HepG2 (cell line): ENCODE measurements at regions not wholly inside any gene's neighbourhood (a gene's known extent, or its start where the extent isn't known, plus 50 kb on each side); places are given as distances from the start of the nearest gene placed in this dataset.

Experiments used
- ASH2L ChIP-seq: fragments of 300-600, 200-600 bp; sonication (generic); IDR thresholded peaks from 2 replicates; pipeline ENCODE4 v1.7.0; 2017; ENCODE audit warnings: low read depth, mild to moderate bottlenecking, moderate library complexity, mixed read lengths, low read length; ENCODE audit not compliant: insufficient read length
- CHCHD3 ChIP-seq: sonication (generic); formaldehyde crosslinking; IDR thresholded peaks from 2 replicates; pipeline ENCODE4 v1.8.0; 2022; ENCODE audit warnings: mild to moderate bottlenecking, missing genetic modification reagents, moderate library complexity
- EED ChIP-seq: sonication (generic); formaldehyde crosslinking; IDR thresholded peaks from 2 replicates; pipeline ENCODE4 v1.5.0; 2020; ENCODE audit warnings: mild to moderate bottlenecking, missing genetic modification reagents
- ETV6 ChIP-seq: sonication (generic); formaldehyde crosslinking; conservative IDR thresholded peaks from 2 replicates; pipeline ENCODE4 v1.4.0; 2020; ENCODE audit warnings: missing genetic modification reagents
- FOXO1 ChIP-seq: sonication (generic); formaldehyde crosslinking; IDR thresholded peaks from 2 replicates; pipeline ENCODE4 v1.4.0; 2020; ENCODE audit warnings: missing genetic modification reagents
- HNRNPUL1 ChIP-seq: fragments of 200-400 bp; formaldehyde crosslinking; IDR thresholded peaks from 2 replicates; pipeline ENCODE4 v1.6.1; 2017; ENCODE audit warnings: low read depth, mild to moderate bottlenecking, low read length, moderate library complexity
- KDM3A ChIP-seq: IDR thresholded peaks from 2 replicates; pipeline ENCODE4 v1.6.1; 2018; ENCODE audit warnings: low read depth, missing compliant biosample characterization
- KLF16 ChIP-seq, 2 experiments: sonication (generic) in 1 of 2; formaldehyde crosslinking in 1 of 2; IDR thresholded peaks; 2 replicates each; pipeline versions ENCODE4 v1.6.1 to v1.8.0; 2016 to 2023; ENCODE audit warnings: missing genetic modification reagents in 2 of 2, missing compliant biosample characterization in 1 of 2
- MAFG ChIP-seq: sonication (generic); formaldehyde crosslinking; IDR thresholded peaks from 2 replicates; pipeline ENCODE4 v1.5.1; 2020; ENCODE audit warnings: mild to moderate bottlenecking, missing genetic modification reagents
- MAZ ChIP-seq, 2 experiments: sonication (generic) in 1 of 2; formaldehyde crosslinking in 1 of 2; IDR thresholded peaks; 2 replicates each; pipeline versions ENCODE4 v1.5.0 to v1.6.1; 2012 to 2020; ENCODE audit warnings: low read depth in 2 of 2, mild to moderate bottlenecking in 2 of 2, borderline replicate concordance in 1 of 2, improper control_type of control experiment in 1 of 2, low read length in 1 of 2, missing genetic modification reagents in 1 of 2, moderate library complexity in 1 of 2
- POGZ ChIP-seq: sonication (generic); formaldehyde crosslinking; IDR thresholded peaks from 2 replicates; pipeline ENCODE4 v1.4.0; 2020; ENCODE audit warnings: mild to moderate bottlenecking, missing genetic modification reagents
- SMAD9 ChIP-seq: sonication (generic); formaldehyde crosslinking; IDR thresholded peaks from 2 replicates; pipeline ENCODE4 v1.5.1; 2020; ENCODE audit warnings: mild to moderate bottlenecking, missing genetic modification reagents
- TFAP4 ChIP-seq: sonication (generic); IDR thresholded peaks from 2 replicates; pipeline ENCODE4 v1.6.1; 2016; ENCODE audit warnings: low read depth, borderline replicate concordance
- UBTF ChIP-seq: sonication (generic); formaldehyde crosslinking; IDR thresholded peaks from 2 replicates; pipeline ENCODE4 v1.4.0; 2020; ENCODE audit warnings: mild to moderate bottlenecking, missing genetic modification reagents
- ZBTB34 ChIP-seq: sonication (generic); formaldehyde crosslinking; IDR thresholded peaks from 2 replicates; pipeline ENCODE4 v1.8.0; 2022; ENCODE audit warnings: mild to moderate bottlenecking, missing genetic modification reagents
- ZFP37 ChIP-seq: sonication (generic); formaldehyde crosslinking; IDR thresholded peaks from 2 replicates; pipeline ENCODE4 v1.4.0; 2020; ENCODE audit warnings: missing genetic modification reagents, borderline replicate concordance
- ZFY ChIP-seq: sonication (generic); formaldehyde crosslinking; IDR thresholded peaks from 2 replicates; pipeline ENCODE4 v1.4.0; 2020; ENCODE audit warnings: missing genetic modification reagents
- ZMAT5 ChIP-seq: sonication (generic); formaldehyde crosslinking; IDR thresholded peaks from 2 replicates; pipeline ENCODE4 v1.5.0; 2020; ENCODE audit warnings: mild to moderate bottlenecking, low read depth, missing genetic modification reagents, borderline replicate concordance
- ZNF230 ChIP-seq: sonication (generic); formaldehyde crosslinking; IDR thresholded peaks from 2 replicates; pipeline ENCODE4 v1.4.0; 2020; ENCODE audit warnings: mild to moderate bottlenecking, missing genetic modification reagents
- ZNF263 ChIP-seq: sonication (generic); formaldehyde crosslinking; IDR thresholded peaks from 2 replicates; pipeline ENCODE4 v1.4.0; 2020; ENCODE audit warnings: missing genetic modification reagents
- ZNF331 ChIP-seq: sonication (generic); formaldehyde crosslinking; IDR thresholded peaks from 2 replicates; pipeline ENCODE4 v1.4.0; 2020; ENCODE audit warnings: missing genetic modification reagents
- ZNF549 ChIP-seq: sonication (generic); formaldehyde crosslinking; IDR thresholded peaks from 2 replicates; pipeline ENCODE4 v1.5.0; 2020; ENCODE audit warnings: missing genetic modification reagents
- ZNF589 ChIP-seq: sonication (generic); formaldehyde crosslinking; conservative IDR thresholded peaks from 2 replicates; pipeline ENCODE4 v1.8.0; 2022; ENCODE audit warnings: mild to moderate bottlenecking, moderate library complexity, missing genetic modification reagents
- ZNF891 ChIP-seq: sonication (generic); formaldehyde crosslinking; IDR thresholded peaks from 2 replicates; pipeline ENCODE4 v1.5.0; 2020; ENCODE audit warnings: mild to moderate bottlenecking, missing genetic modification reagents
- ZSCAN20 ChIP-seq: sonication (generic); formaldehyde crosslinking; IDR thresholded peaks from 2 replicates; pipeline ENCODE4 v1.4.0; 2020; ENCODE audit warnings: missing genetic modification reagents, mild to moderate bottlenecking, borderline replicate concordance
- TF ChIP-seq, protein P1 (sequence below): sonication (generic); formaldehyde crosslinking; IDR thresholded peaks from 2 replicates; pipeline ENCODE4 v1.8.0; 2022; ENCODE audit warnings: missing genetic modification reagents, mild to moderate bottlenecking, borderline replicate concordance

GRCh38 chr7:138237995-138238394 lies 161.7 kb downstream of the AKR1D1 start (continued):
- TF ChIP-seq TFAP4 (no peak), ZBTB34 (CRISPR knock-in tag) (no peak), ZNF331 (peak; percentile 74), ZNF263 (CRISPR knock-in tag) (no peak), ZNF891 (CRISPR knock-in tag) (no peak), ZNF549 (no peak), ZFY (CRISPR knock-in tag) (no peak), POGZ (CRISPR knock-in tag) (peak; percentile 92), ZMAT5 (CRISPR knock-in tag) (no peak), MAFG (CRISPR knock-in tag) (no peak), ZSCAN20 (CRISPR knock-in tag) (no peak), MAZ (IDR thresholded peaks at IDR 0.05; ENCODE audit: borderline replicate concordance, low read depth, low read length) (no peak), MAZ (CRISPR knock-in tag; IDR thresholded peaks at IDR 0.05; ENCODE audit: low read depth) (no peak), ZNF230 (CRISPR knock-in tag) (no peak), ZNF589 (CRISPR knock-in tag) (no peak), KLF16 (CRISPR knock-in tag; IDR thresholded peaks at IDR 0.05) (peak in 1 of 2 experiments; percentile 70; a peak in 1 of 4 replicates), KDM3A (no peak), UBTF (CRISPR knock-in tag) (no peak), EED (no peak), HNRNPUL1 (no peak), ETV6 (CRISPR knock-in tag) (no peak), SMAD9 (CRISPR knock-in tag) (no peak), FOXO1 (CRISPR knock-in tag) (peak; percentile 84), CHCHD3 (CRISPR knock-in tag) (no peak), ASH2L (no peak), ZFP37 (CRISPR knock-in tag) (no peak)
- TF ChIP-seq, protein P1, sequence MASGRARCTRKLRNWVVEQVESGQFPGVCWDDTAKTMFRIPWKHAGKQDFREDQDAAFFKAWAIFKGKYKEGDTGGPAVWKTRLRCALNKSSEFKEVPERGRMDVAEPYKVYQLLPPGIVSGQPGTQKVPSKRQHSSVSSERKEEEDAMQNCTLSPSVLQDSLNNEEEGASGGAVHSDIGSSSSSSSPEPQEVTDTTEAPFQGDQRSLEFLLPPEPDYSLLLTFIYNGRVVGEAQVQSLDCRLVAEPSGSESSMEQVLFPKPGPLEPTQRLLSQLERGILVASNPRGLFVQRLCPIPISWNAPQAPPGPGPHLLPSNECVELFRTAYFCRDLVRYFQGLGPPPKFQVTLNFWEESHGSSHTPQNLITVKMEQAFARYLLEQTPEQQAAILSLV (CRISPR knock-in tag): no peak
